GM04504 (cell line): ENCODE measurements at regions not wholly inside any gene's neighbourhood (a gene's known extent, or its start where the extent isn't known, plus 50 kb on each side); places are given as distances from the start of the nearest gene placed in this dataset.
A peak's percentile ranks its signal among the peaks of the same experiment; 100 is the strongest.
"Not testable (repeated sequence)": the region's sequence is repeated elsewhere in the genome, so short reads cannot be mapped to it uniquely, and the experiment has no call there.

Experiments
- DNase-seq: peaks from one replicate; pipeline ENCODE4 v3.0.0-alpha.2; 2012; ENCODE audit warnings: low read depth

- DNase-seq: no peak
These were observed 247.7 kb upstream of the RFX3 start for GRCh38 chr9:3773362-3774060.

- DNase-seq: no peak
These were observed 243.8 kb upstream of the RFX3 start for GRCh38 chr9:3769646-3770045.

- peak; percentile 86 for DNase-seq
These were observed 243.1 kb upstream of the RFX3 start for GRCh38 chr9:3768712-3769457.

GRCh38 chr9:3768286-3768685 is 242.5 kb upstream of the RFX3 start:
- peak; percentile 56 for DNase-seq

- no peak for DNase-seq
These were observed 236.3 kb upstream of the RFX3 start for GRCh38 chr9:3762076-3762475.

- DNase-seq: no peak
These were observed 234.2 kb upstream of the RFX3 start for GRCh38 chr9:3760031-3760430.

GRCh38 chr9:3758816-3759576 is 233.2 kb upstream of the RFX3 start:
- DNase-seq: no peak

- DNase-seq: no peak
These were observed 230.3 kb upstream of the RFX3 start for GRCh38 chr9:3756071-3756470.

- peak; percentile 38 for DNase-seq
These were observed 225.4 kb upstream of the RFX3 start for GRCh38 chr9:3751125-3751758.

- no peak for DNase-seq
These were observed 224.5 kb upstream of the RFX3 start for GRCh38 chr9:3750321-3750720.

GRCh38 chr9:3746296-3747275 is 220.8 kb upstream of the RFX3 start:
- peak; percentile 74 for DNase-seq

GRCh38 chr9:3743901-3744413 is 218.2 kb upstream of the RFX3 start:
- DNase-seq: no peak

- no peak for DNase-seq
These were observed 216.8 kb upstream of the RFX3 start for GRCh38 chr9:3742586-3742985.

GRCh38 chr9:3741729-3742128 is 215.9 kb upstream of the RFX3 start:
- DNase-seq: no peak

- peak; percentile 18 for DNase-seq
These were observed 215.1 kb upstream of the RFX3 start for GRCh38 chr9:3740690-3741419.

GRCh38 chr9:3736161-3736560 is 210.4 kb upstream of the RFX3 start:
- no peak for DNase-seq

- DNase-seq: no peak
These were observed 209.4 kb upstream of the RFX3 start for GRCh38 chr9:3735251-3735650.

- not testable (repeated sequence) for DNase-seq
These were observed 207.9 kb upstream of the RFX3 start for GRCh38 chr9:3733527-3734262.

GRCh38 chr9:3733039-3733408 is 207.2 kb upstream of the RFX3 start:
- no peak for DNase-seq
